AG20443 (cell line): ENCODE measurements at regions not wholly inside any gene's neighbourhood (a gene's known extent, or its start where the extent isn't known, plus 50 kb on each side); places are given as distances from the start of the nearest gene placed in this dataset.

ENCODE experiments used
- DNase-seq: peaks from one replicate; pipeline ENCODE4 v3.0.0; 2012; ENCODE audit warnings: low spot score, mixed read lengths

DNA sequence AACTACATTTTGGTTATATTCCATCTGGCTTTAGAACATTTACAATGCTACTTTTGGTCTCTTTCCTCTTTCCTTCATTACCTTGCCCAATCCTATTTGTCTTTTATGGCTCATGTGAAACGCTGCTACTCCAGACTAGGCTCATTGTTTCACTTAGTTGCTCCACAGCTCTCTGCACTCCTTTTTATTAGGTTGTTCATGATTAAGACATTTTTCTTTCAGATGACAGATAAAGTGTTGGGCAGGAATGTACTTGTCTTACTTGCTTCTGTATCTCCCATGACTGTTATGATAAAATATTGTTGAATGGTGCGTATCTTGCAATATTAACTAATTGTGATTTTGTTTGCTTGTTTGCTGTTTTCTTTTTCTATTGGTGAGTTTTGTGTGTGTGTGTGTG is 1532.3 kb downstream of the KCNT2 start:
- DNase-seq: no peak

DNA sequence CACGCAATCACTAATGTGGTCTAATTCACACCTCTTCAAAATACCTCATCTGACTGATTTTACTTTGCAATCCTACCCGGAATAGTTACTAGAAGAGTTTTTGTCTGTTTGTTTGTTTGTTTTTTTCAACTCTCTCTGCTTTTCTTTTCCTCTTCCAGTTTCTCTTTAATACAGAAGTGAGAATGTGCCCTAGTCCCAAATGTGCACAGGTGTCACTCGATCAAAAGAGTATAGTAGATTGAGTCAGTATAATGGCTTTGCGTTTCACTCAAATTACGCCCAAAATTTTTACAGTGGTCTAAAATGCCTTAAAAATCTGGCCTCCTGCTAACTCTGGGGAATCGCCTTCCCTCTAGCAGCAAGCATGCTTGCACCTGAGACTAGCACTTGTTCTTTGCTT is 1536.8 kb downstream of the KCNT2 start:
- DNase-seq: no peak

DNA sequence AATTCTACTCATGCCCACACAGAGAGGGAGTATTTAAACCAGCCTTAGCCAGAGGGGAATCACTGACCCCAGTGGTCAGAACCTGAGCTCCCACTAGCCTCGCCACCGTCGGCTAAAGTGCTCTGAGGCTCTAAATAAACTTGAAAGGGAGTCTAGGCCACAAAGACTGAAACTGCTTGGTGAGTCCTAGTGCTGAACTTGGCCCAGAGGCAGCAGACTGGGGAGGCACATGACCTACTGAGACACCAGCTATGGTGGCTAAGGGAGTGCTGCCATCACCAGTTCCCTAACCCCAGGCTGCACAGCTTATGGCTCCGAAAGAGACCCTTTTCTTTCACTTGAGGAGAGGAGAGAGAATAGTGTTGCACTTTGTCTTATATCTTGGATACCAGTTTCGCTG is 1542.8 kb downstream of the KCNT2 start:
- no peak for DNase-seq

DNA sequence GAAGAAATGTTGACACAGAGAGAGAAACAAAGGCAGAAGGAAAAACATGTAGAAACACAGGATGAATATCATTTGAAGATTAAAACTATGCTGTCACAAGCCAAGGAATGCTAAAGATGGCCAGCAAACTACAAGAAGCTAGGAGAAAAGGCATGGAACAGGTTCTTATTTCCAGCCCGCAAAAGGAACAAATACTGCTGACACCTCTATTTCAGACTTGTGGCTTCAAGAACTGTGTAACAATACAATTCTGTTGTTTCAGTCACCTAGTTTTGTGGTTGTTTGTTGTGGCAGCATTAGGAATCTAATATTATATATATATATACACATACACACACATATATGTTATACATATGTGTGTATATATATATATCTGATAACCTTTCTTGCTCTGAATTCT is 1543.9 kb downstream of the KCNT2 start:
- no peak for DNase-seq

DNA sequence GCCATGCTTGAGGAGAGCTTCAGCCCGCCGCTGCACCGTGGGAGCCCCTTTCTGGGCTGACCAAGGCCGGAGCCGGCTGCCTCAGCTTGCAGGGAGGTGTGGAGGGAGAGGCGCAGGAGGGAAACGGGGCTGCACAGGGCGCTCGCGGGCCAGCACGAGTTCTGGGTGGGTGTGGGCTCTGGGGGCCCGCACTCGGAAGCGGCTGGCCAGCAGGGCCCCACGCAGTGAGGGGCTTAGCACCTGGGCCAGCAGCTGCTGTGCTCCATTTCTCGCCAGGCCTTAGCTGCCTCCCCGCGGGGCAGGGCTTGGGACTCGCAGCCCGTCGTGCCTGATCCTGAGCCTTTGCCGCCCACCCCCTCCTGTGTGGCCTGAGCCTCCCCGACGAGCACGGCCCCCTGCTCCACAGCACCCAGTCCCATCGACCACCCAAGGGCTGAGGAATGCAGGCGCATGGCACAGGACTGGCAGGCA is 1554.0 kb downstream of the KCNT2 start:
- no peak for DNase-seq

DNA sequence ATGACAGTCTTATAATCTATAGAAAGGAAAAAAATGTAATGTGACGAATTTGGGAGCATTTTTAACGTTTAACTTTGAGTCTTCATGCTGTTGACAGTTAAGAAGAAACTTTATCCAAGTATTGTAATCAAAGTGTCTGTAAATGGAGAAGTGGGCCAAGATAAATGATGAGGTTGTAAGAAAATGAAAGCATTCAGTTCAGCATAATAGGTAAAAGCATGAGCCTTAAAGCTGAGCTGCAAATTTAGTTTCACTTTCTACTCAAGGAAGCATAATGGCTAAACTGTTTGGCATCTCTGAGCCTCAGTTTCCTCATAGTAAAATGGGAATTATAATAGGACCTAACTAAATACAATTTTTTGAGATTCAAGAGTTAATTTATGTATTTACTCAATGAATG is 1554.8 kb downstream of the KCNT2 start:
- DNase-seq: no peak

DNA sequence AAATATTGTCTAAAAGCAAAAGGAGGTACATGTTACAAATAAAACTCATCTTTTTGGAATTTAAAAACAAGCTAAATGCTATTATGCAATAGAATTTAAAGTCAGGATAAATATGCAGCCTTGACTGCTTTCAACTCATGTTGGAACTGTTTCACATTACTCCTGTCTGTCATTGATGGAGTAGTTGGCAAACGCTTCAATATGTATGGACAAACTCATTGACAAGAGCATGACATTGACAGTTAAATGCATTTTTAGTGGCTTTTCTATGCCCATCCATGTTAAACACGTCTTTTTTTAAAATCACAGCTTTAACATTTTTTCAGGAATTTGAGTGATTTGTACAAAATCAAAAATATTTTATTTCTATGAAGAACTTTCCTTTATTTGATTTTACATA is 1560.5 kb downstream of the KCNT2 start:
- DNase-seq: no peak

DNA sequence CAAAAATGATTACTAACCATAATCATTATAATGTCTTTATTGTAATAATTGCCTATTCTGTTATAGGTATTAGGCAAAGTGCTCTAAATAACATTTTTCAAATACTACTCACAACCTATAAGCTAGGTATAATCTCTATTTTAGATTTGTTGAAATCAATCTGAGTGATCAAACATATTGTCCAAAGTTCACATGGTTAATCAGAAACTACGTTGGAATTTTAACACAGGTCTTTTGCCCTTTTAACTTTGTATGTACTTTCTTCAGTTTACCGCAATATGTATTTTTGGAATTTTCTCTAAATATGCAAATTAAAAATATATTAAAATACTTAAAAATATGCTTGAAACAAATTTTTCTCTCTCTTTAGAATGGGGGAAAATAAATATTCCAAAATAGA is 1563.2 kb downstream of the KCNT2 start:
- DNase-seq: no peak

DNA sequence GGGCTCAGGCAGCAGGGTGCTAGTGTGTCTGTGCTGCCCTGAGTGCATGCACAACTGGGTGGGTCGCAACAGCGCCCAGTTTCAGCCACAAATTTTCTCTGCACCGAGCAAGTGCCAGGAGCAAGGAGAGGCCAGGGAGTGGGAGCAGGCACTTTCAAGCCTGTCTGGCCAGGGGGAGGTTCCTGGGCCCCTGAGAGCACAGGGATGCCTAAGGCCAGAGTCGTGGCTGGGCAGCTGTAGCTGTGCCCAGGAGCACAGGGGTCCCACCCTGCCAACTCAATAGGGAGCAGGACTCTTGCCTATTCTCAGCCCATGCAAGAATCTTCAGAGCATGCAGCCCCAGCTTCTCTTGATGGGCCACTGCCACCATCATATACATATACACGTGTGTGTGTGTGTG is 1577.4 kb downstream of the KCNT2 start:
- DNase-seq: no peak

DNA sequence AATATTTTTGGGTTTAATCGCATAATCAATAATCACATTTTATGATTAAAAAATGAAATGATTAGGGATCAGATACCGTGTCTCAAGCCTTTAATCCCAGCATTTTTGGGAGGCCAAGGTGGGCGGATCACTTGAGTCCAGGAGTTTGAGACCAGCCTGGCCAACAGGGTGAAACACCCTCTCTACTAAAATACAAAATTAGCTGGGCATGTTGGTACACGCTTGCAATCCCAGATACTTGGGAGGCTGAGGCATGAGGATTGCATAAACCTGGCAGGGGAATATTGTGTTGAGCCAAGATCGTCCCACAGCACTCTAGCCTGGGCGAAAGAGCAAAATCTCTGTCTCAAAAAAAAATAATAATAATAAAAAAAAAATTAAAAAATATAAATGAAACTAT is 1581.4 kb downstream of the KCNT2 start:
- no peak for DNase-seq

DNA sequence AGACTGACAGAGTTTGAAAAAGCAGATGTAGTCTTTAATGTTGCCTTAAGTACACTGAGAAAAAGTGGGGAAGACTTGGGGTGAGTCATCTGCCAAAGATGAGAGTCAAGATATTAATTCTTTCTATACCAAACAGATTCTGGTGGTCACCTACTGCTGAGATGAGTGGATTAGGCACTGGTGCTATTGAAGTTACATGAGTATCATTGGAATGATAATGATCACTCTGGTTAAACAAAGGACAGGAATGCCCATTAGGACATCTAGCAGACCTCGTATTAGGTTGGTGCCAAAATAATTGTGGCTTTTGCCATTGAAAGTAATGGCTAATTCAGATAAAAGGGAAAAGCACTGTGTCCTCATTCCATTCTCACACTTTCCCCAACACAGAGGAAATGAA is 1588.9 kb downstream of the KCNT2 start:
- no peak for DNase-seq

DNA sequence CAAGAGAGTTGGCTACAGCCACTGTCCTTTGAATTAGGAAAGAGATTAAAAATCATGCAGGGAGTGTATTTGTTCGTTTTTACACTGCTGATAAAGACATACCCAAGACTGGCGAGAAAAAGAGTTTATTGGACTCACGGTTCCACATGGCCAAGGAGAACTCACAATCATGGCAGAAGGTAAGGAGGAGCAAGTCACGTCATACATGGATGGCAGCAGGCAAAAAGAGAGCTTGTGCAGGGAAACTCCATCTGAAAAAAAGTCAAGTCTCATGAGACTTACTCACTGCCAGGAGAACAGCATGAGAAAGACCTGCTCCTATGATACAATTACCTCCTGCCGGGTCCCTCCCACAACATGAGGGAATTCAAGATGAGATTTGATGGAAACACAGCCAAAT is 1595.2 kb downstream of the KCNT2 start:
- no peak for DNase-seq

DNA sequence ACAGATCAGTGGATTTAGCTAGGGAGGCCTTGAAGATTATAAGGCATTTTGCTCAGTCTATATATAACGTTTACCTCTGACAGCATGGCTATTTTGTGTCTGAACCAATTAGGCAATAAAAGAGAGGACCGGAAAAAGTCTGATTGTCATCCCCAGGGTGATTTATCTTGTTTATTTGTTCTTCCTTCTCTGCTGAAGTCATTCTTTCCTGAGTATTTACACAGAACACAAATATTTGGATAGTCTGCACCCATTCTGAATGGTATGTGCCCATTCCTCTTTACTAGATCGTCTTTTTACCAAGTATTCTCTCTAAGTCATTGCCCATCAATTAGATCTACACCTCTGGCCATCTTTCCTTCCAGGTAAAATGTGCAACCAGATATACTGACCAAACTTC is 1602.9 kb downstream of the KCNT2 start:
- DNase-seq: no peak

DNA sequence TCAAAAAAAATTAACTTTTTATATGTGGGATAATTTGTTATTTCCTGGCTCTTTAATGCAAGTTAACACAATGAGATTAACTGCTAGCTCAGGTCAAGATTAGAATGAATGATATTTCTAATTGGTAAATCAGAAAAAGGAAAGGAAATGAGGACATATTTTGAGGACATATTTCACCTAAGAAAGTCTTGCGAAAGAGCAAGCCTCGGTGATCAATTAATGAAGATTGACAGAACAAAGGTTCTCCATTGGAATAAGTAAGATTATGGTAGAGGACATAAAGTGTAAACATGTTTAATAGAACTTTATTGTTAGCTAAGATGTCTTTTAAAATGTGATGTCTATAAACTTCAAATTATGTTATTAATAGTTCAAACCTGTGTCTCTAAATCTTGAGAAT is 1617.8 kb downstream of the KCNT2 start:
- DNase-seq: no peak

DNA sequence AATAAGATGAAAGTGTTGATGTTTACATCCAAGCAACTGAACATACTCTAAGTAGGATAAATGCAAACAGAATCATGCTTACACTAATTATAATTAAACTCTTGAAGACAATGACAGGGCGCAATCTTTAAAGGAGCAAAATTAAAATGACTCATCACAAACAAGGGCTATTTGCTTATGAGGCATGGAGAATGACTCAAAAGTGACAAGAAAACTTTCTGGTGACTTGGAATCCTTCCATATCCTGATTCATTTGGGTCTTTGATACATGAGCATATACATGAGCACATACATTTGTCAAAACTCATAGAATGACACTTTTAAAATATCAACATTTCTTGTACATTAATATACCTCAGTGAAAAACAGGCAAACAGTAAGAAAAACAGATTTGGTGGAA is 1632.3 kb downstream of the KCNT2 start:
- no peak for DNase-seq

DNA sequence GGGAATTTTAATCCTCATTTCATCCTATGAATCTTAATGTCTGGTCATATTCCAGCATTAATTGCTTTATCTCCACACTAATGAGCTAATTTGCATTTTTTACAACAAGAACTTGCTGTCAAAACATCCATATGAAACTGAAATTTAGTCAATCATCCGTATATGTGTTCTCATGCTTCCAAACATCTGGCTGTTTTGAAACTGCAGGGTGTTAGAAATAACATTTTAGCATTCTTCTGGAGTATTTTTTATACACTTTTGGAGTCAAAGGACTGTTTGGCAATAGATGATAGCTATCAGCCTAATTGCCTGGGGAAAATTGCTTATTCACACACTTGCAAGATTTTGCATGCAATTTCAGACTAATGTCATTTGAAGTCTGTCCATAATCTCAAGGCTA is 1639.3 kb downstream of the KCNT2 start:
- no peak for DNase-seq

DNA sequence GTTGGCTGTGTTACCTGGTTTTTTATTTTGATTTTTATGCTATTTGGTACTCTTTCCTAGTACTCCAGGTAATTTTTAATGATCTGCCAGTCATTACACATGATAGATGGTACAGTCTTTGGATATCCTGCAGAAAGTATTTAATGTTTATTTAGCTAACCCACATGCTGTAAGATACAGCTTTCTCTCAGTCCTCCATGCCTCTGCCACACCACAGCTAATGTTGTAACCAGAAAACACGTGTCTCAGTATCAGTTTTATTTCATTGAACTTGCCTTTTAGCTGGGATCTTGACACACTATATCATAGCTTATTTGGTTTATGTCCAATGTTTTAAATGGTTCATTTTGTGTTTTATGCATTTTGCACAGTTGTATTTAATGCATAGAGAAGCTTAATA is 1648.4 kb downstream of the KCNT2 start:
- no peak for DNase-seq

DNA sequence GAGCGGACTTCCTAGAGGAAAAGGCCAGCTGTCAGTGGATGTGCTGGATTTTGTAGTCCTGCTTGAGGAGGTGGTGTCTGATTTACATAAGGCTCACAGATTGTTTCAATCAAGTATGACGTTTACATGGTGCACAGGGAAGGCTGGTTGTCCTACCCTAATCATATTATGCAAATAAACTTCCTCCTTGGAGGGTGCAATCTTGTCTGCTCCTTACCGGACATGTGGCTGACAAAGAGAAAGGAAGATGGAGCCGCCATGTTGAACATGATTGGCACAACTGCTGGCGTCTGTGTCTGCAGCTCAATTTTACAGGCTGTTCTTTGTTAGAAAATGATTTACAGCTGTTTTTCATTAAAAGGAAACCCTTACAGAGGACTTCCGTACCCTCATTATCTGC is 1656.1 kb downstream of the KCNT2 start:
- DNase-seq: no peak

DNA sequence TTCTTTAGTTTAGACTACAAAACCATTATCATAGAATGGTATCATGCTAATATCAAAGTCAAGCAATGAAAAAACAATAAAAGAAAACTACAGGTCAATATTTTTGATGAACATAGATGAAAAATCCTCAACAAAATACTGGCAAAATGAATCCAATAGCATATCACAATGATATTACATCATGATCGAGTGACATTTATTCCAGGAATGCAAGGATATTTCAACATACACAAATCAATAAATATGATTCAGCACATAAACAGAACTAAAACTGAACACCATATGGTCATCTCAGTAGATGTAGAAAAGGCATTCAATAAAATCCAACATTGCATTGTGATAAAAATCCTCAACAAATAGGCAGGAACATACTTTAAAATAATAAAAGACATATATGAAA is 1657.7 kb downstream of the KCNT2 start:
- no peak for DNase-seq

DNA sequence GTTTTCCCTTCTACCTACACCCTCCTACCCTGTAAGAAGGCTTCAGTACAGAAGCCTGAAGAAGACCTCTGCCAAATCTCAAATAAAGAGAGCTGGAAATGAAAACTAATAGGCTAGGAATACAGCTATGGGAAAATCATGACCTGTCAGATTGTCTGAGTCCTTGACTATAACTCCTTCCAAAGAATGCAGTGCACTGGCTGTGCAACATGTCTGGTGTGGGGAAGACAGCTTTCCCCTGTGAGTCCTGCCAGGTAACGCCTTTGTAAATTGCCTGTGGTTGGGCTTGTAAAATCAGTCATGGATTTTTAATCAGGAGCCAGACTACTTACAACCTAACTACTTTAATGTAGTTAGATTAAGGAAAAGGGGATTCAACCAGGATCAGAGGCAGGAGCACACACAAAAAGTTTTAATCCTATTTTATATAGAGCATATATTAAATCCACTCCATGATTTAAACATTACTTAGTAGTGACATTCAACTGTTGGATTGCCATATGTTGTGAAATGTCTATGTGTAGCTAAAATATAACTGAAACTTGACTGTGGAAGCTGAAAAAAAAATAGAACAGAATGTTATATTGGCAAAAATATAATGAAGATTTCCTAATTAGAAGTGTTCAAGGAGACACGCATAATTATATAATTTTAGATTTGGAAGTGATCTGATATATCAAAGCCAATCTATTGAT is 1667.8 kb downstream of the KCNT2 start:
- DNase-seq: no peak

DNA sequence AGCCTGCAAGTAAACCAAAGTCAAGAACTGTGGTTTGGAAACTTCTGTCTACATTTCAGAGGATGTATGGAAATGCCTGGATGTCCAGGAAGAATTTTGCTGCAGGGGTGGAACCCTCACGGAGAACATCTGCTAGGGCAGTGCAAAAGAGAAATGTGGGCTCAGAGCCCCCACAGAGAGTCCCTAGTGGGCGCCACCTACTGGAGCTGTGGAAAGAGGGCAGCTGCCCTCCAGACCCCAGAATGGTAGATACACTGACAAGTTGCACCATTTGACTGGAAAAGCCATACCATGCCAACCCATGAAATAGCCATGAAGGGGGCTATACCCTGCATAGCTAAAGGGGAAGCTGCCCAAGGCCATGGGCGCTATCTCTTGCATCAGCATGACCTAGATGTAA is 1672.4 kb downstream of the KCNT2 start:
- no peak for DNase-seq

DNA sequence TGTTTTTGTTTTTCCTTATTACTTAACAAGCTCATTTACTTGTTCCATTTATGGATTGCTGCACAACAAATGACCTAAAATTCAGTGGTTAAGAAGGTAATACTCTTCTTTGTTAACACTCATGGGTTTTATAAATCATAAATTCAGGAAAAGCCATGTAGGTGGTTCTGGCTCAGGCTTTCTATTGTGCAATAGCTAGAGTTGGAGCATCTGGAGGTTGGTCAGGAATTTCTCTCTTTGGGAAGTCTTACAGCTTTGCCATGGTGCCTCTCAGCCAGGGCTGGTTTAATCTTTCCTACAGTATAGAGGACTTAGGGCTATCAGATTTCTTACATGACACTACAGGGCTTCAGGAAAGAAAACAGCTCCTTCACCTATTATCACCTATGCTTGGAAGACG is 1677.1 kb downstream of the KCNT2 start:
- DNase-seq: no peak

DNA sequence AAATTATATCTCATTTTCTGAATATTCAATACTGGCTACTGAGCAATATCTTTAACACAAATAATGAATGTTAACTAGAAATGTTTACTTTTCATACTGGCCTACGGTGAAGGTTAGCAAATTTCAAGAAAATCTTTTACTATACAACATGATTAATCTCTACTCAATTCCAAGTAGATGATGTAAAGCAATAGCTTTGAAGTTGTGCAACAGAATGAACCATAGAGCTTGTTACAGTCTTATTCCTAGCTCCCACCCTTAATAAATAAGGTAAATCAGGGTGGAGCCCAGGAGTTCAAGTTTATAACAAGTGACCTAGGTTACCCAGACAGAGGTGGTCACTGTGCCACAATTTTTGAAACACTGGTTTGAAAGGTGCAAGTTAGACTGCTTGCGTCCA is 1678.1 kb downstream of the KCNT2 start:
- no peak for DNase-seq

DNA sequence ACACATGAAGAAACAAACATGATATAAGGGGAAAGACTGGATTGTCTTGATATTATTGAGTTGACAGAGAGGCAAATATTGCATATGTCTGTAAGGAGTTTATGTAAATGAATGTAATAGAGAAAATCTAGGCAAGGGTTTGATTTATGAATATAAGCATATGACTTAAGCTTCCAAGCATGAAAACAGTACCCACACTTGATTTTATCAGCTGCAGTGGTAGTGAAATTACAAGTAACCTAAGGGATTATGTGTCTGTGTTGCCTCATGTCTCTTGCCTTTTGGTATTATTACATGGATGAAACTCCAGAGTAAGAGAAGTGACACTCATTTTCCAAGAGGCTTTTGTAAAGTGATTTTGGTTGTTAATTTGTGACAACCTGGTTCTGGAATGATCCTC is 1678.9 kb downstream of the KCNT2 start:
- no peak for DNase-seq

DNA sequence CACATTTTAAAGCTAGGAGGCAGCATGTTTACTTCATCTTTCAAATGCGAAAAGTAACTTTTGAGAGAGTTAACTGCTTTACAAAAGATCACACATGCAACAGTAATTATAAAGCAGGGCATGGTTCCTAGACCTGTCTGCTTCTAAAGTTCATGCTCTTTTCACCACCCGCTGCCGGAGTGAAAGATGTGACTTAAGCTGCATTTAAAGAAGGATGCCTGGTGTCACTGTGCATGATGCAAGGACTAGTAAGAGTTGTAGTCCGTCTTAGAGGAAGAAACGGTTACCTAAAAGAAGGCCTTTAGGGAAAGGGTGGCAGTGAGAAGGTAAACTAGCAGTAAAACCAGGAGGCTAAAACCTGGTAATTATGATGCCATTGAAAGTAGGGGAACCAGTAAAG is 1689.1 kb downstream of the KCNT2 start:
- no peak for DNase-seq
